ENCODE measurements at regions not wholly inside any gene's neighbourhood (a gene's known extent, or its start where the extent isn't known, plus 50 kb on each side); places are given as distances from the start of the nearest gene placed in this dataset.

DNA sequence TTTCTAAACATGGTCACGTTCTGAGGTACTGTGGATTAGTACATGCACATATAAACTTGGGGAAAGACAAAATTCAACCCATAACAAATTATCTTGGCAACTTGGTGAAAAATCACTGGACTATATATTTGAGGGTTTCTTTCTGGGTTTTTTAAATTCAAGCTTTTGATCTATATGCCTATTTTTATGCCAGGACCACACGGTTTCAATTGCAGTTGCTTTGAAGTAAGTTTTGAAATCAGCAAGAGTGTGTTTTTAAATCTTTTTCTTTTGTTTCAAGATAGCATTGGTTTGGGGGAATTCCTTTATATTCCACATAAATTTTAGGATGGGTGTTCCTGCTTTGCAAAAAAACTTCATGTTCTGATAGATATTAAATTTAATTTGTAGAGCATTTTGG is 406.4 kb upstream of the VWC2 start:
- no peak for TF ChIP-seq POLR2AphosphoS5 (IDR thresholded peaks at IDR 0.05; ENCODE audit: low read depth, low read length)
- TF ChIP-seq, protein P1, sequence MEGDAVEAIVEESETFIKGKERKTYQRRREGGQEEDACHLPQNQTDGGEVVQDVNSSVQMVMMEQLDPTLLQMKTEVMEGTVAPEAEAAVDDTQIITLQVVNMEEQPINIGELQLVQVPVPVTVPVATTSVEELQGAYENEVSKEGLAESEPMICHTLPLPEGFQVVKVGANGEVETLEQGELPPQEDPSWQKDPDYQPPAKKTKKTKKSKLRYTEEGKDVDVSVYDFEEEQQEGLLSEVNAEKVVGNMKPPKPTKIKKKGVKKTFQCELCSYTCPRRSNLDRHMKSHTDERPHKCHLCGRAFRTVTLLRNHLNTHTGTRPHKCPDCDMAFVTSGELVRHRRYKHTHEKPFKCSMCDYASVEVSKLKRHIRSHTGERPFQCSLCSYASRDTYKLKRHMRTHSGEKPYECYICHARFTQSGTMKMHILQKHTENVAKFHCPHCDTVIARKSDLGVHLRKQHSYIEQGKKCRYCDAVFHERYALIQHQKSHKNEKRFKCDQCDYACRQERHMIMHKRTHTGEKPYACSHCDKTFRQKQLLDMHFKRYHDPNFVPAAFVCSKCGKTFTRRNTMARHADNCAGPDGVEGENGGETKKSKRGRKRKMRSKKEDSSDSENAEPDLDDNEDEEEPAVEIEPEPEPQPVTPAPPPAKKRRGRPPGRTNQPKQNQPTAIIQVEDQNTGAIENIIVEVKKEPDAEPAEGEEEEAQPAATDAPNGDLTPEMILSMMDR (IDR thresholded peaks at IDR 0.05 in 2 of 3, conservative IDR thresholded peaks at IDR 0.05 in 1 of 3; ENCODE audit: borderline replicate concordance in 1 of 3, insufficient read depth in 1 of 3, low read depth in 2 of 3, low read length in 2 of 3) = no peak
- TF ChIP-seq SIN3A (IDR thresholded peaks at IDR 0.05; ENCODE audit: low read depth) = no peak
- no peak for TF ChIP-seq EZH2 (IDR thresholded peaks at IDR 0.05)
- no peak for TF ChIP-seq EZH2phosphoT487 (IDR thresholded peaks at IDR 0.05; ENCODE audit: borderline replicate concordance)
- TF ChIP-seq RAD21 (IDR thresholded peaks at IDR 0.05; ENCODE audit: low read depth) = no peak
- TF ChIP-seq JUND (IDR thresholded peaks at IDR 0.05) = no peak
- TF ChIP-seq EGR1 (IDR thresholded peaks at IDR 0.05; ENCODE audit: low read depth) = no peak
- no peak for TF ChIP-seq TCF7L2 (IDR thresholded peaks at IDR 0.05; ENCODE audit: borderline replicate concordance, extremely low read depth, insufficient read depth, insufficient read length)
- TF ChIP-seq ZNF274 (IDR thresholded peaks at IDR 0.05; ENCODE audit: low read depth, low read length) = no peak
- TF ChIP-seq YY1 (IDR thresholded peaks at IDR 0.05; ENCODE audit: extremely low read depth, insufficient replicate concordance, low read depth, low read length) = no peak
- TF ChIP-seq FOSL1 (IDR thresholded peaks at IDR 0.05; ENCODE audit: low read depth) = no peak
- TF ChIP-seq, protein P2, sequence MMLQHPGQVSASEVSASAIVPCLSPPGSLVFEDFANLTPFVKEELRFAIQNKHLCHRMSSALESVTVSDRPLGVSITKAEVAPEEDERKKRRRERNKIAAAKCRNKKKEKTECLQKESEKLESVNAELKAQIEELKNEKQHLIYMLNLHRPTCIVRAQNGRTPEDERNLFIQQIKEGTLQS (IDR thresholded peaks at IDR 0.05) = no peak
